ENCODE measurements at regions not wholly inside any gene's neighbourhood (a gene's known extent, or its start where the extent isn't known, plus 50 kb on each side); places are given as distances from the start of the nearest gene placed in this dataset.
"Not testable (repeated sequence)": the region's sequence is repeated elsewhere in the genome, so short reads cannot be mapped to it uniquely, and the experiment has no call there.

GRCh38 chr2:234865040-234865439 lies 86.8 kb upstream of the SH3BP4 start:
- H3K9me3 Mint-ChIP-seq, result peaks cover 26% of the 10 kb centered on the region
- TF ChIP-seq GTF2I (CRISPR knock-in tag; conservative IDR thresholded peaks at IDR 0.05), result no peak
- TF ChIP-seq CDX4 (CRISPR knock-in tag; IDR thresholded peaks at IDR 0.05; ENCODE audit: borderline replicate concordance), result no peak
- TF ChIP-seq GRHL2 (CRISPR knock-in tag; IDR thresholded peaks at IDR 0.05; ENCODE audit: insufficient replicate concordance, severe bottlenecking), result no peak
- TF ChIP-seq PREB (CRISPR knock-in tag; IDR thresholded peaks at IDR 0.05; ENCODE audit: borderline replicate concordance), result no peak
- peaks cover 25% of the 10 kb centered on the region for H3K36me3 Mint-ChIP-seq
- no peak overlapping the region for H3K4me3 Mint-ChIP-seq
- CTCF ChIA-PET, result interaction anchor here (1.4 kb wide), 1 partner anchor 17 kb away, joined by 8 read pairs; no protein-coding TSS in a partner anchor
- POLR2A ChIA-PET, result no interaction called here
- peaks cover 22% of the 10 kb centered on the region for H3K4me1 Mint-ChIP-seq
- ATAC-seq (no peak), DNase-seq (ENCODE audit: low spot score) (no peak)
- no peak overlapping the region for H3K27ac Mint-ChIP-seq
- H3K27me3 Mint-ChIP-seq (ENCODE audit: low read depth), result peaks cover 3% of the 10 kb centered on the region

- Mint-ChIP-seq H3K36me3 (peaks cover 25% of the 10 kb centered on the region), H3K27me3 (ENCODE audit: low read depth) (peaks cover 3% of the 10 kb centered on the region), H3K4me3 (no peak overlapping the region), H3K27ac (no peak overlapping the region), H3K9me3 (peaks cover 26% of the 10 kb centered on the region), H3K4me1 (peaks cover 22% of the 10 kb centered on the region)
- ChIA-PET CTCF (interaction anchor here (1.4 kb wide), 1 partner anchor 17 kb away, joined by 8 read pairs; no protein-coding TSS in a partner anchor), POLR2A (interaction anchor here (0.6 kb wide), 2 partner anchors 267 to 990 kb away, joined by 3 read pairs; no protein-coding TSS in a partner anchor)
- ATAC-seq (no peak), DNase-seq (ENCODE audit: low spot score) (no peak)
- no peak for TF ChIP-seq KAT7 (CRISPR knock-in tag; IDR thresholded peaks at IDR 0.05; ENCODE audit: borderline replicate concordance)
Observed at GRCh38 chr2:234864506-234864905, 87.3 kb upstream of the SH3BP4 start.

- no peak; the same call in 1 of the 2 replicates for ATAC-seq
Observed at GRCh38 chr2:234863043-234863934, 88.5 kb upstream of the SH3BP4 start.

GRCh38 chr2:234861841-234862735 lies 89.7 kb upstream of the SH3BP4 start:
- Mint-ChIP-seq H3K9me3 (peaks cover 19% of the 10 kb centered on the region), H3K27me3 (ENCODE audit: low read depth) (peaks cover 3% of the 10 kb centered on the region), H3K4me3 (no peak overlapping the region), H3K27ac (peak overlapping the region; percentile 74), H3K4me1 (peaks cover 31% of the 10 kb centered on the region), H3K36me3 (peaks cover 18% of the 10 kb centered on the region)
- ATAC-seq (no peak), DNase-seq (ENCODE audit: low spot score) (no peak)
- POLR2A ChIA-PET, result no interaction called here
- CTCF ChIA-PET, result interaction anchor here (1.4 kb wide), 1 partner anchor 19 kb away, joined by 4 read pairs; no protein-coding TSS in a partner anchor
- TF ChIP-seq ZNF281 (CRISPR knock-in tag; IDR thresholded peaks at IDR 0.05) (no peak), NR3C1 (CRISPR knock-in tag; conservative IDR thresholded peaks at IDR 0.05; ENCODE audit: low read depth) (no peak)

More at GRCh38 chr2:234863043-234863934, 88.5 kb upstream of the SH3BP4 start:
- peaks cover 28% of the 10 kb centered on the region for H3K4me1 Mint-ChIP-seq
- peaks cover 26% of the 10 kb centered on the region for H3K9me3 Mint-ChIP-seq
- TF ChIP-seq GABPB1 (CRISPR knock-in tag; IDR thresholded peaks at IDR 0.05), result peak; percentile 44; the same call in 1 of the 2 replicates
- TF ChIP-seq ZNF232 (CRISPR knock-in tag; IDR thresholded peaks at IDR 0.05), result no peak
- peaks cover 25% of the 10 kb centered on the region for H3K36me3 Mint-ChIP-seq
- ChIA-PET CTCF (interaction anchor here (1.1 to 1.4 kb wide), 3 partner anchors 18 to 250 kb away, joined by 3 to 8 read pairs (median 4); no protein-coding TSS in a partner anchor), POLR2A (no interaction called here)
- H3K27me3 Mint-ChIP-seq (ENCODE audit: low read depth), result peaks cover 3% of the 10 kb centered on the region
- no peak for DNase-seq (ENCODE audit: low spot score)
- H3K27ac Mint-ChIP-seq, result peak overlapping the region; percentile 52
- no peak overlapping the region for H3K4me3 Mint-ChIP-seq

- DNase-seq (ENCODE audit: low spot score); POLR2A ChIA-PET; H3K36me3 Mint-ChIP-seq; ATAC-seq; H3K27ac Mint-ChIP-seq; H3K27me3 Mint-ChIP-seq (ENCODE audit: low read depth); H3K4me3 Mint-ChIP-seq: not testable (repeated sequence)
- peaks cover 14% of the 10 kb centered on the region for H3K9me3 Mint-ChIP-seq
- CTCF ChIA-PET, result interaction anchor here (1.6 kb wide), 1 partner anchor 22 kb away, joined by 6 read pairs; no protein-coding TSS in a partner anchor
- H3K4me1 Mint-ChIP-seq, result peaks cover 26% of the 10 kb centered on the region
Observed at GRCh38 chr2:234859330-234859872, 92.4 kb upstream of the SH3BP4 start.

All from WTC11 (cell line).